ENCODE measurements at regions not wholly inside any gene's neighbourhood (a gene's known extent, or its start where the extent isn't known, plus 50 kb on each side); places are given as distances from the start of the nearest gene placed in this dataset.

GRCh38 chr1:219754767-219755166, 141.9 kb upstream of the ZC3H11B start:
- Histone ChIP-seq H3K9me2 (ENCODE audit: low read depth, low read length) (no peaks in the 10 kb centered on the region), H3K4me2 (ENCODE audit: low read length) (no peak overlapping the region), H4K20me1 (ENCODE audit: insufficient read depth, low read length) (no peaks in the 10 kb centered on the region), H2AFZ (ENCODE audit: low read length) (no peak overlapping the region), H3F3A (ENCODE audit: insufficient read depth, low read length) (no peaks in the 10 kb centered on the region), H3K9me3 (ENCODE audit: low read length) (no peaks in the 10 kb centered on the region), H3K4me3 (ENCODE audit: low read depth, low read length, poor library complexity, severe bottlenecking) (no peak overlapping the region), H3K79me2 (ENCODE audit: insufficient read depth, low read length) (no peaks in the 10 kb centered on the region), H3K9ac (ENCODE audit: low read length) (no peak overlapping the region), H3K4me1 (ENCODE audit: insufficient read depth, low read length, severe bottlenecking) (no peaks in the 10 kb centered on the region), H3K36me3 (ENCODE audit: insufficient read depth, low read length) (no peaks in the 10 kb centered on the region), H3K27ac (ENCODE audit: low read depth, low read length, poor library complexity, severe bottlenecking) (no peak overlapping the region), H3K27me3 (ENCODE audit: insufficient read depth, low read length) (no peaks in the 10 kb centered on the region)
- TF ChIP-seq EZH2 (IDR thresholded peaks at IDR 0.05; ENCODE audit: borderline replicate concordance, low read length), result no peak
- TF ChIP-seq CTCF (IDR thresholded peaks at IDR 0.05; ENCODE audit: low read length), result no peak

GRCh38 chr1:219753914-219754313, 141.0 kb upstream of the ZC3H11B start:
- Histone ChIP-seq H2AFZ (ENCODE audit: low read length) (no peak overlapping the region), H3K4me1 (ENCODE audit: insufficient read depth, low read length, severe bottlenecking) (no peaks in the 10 kb centered on the region), H3K27me3 (ENCODE audit: insufficient read depth, low read length) (no peaks in the 10 kb centered on the region), H3K27ac (ENCODE audit: low read depth, low read length, poor library complexity, severe bottlenecking) (no peak overlapping the region), H3K79me2 (ENCODE audit: insufficient read depth, low read length) (no peaks in the 10 kb centered on the region), H4K20me1 (ENCODE audit: insufficient read depth, low read length) (no peaks in the 10 kb centered on the region), H3K4me3 (ENCODE audit: low read depth, low read length, poor library complexity, severe bottlenecking) (no peak overlapping the region), H3F3A (ENCODE audit: insufficient read depth, low read length) (no peaks in the 10 kb centered on the region), H3K4me2 (ENCODE audit: low read length) (no peak overlapping the region), H3K36me3 (ENCODE audit: insufficient read depth, low read length) (no peaks in the 10 kb centered on the region), H3K9ac (ENCODE audit: low read length) (no peak overlapping the region), H3K9me2 (ENCODE audit: low read depth, low read length) (no peaks in the 10 kb centered on the region), H3K9me3 (ENCODE audit: low read length) (no peaks in the 10 kb centered on the region)
- TF ChIP-seq CTCF (IDR thresholded peaks at IDR 0.05; ENCODE audit: low read length), result no peak
- no peak for TF ChIP-seq EZH2 (IDR thresholded peaks at IDR 0.05; ENCODE audit: borderline replicate concordance, low read length)

- Histone ChIP-seq H3K9ac (ENCODE audit: low read length) (no peak overlapping the region), H3K4me3 (ENCODE audit: low read depth, low read length, poor library complexity, severe bottlenecking) (no peak overlapping the region), H3K36me3 (ENCODE audit: insufficient read depth, low read length) (no peaks in the 10 kb centered on the region), H2AFZ (ENCODE audit: low read length) (no peak overlapping the region), H3K9me3 (ENCODE audit: low read length) (no peaks in the 10 kb centered on the region), H3K4me1 (ENCODE audit: insufficient read depth, low read length, severe bottlenecking) (no peaks in the 10 kb centered on the region), H3K79me2 (ENCODE audit: insufficient read depth, low read length) (no peaks in the 10 kb centered on the region), H3F3A (ENCODE audit: insufficient read depth, low read length) (no peaks in the 10 kb centered on the region), H3K9me2 (ENCODE audit: low read depth, low read length) (no peaks in the 10 kb centered on the region), H3K27me3 (ENCODE audit: insufficient read depth, low read length) (no peaks in the 10 kb centered on the region), H4K20me1 (ENCODE audit: insufficient read depth, low read length) (no peaks in the 10 kb centered on the region), H3K4me2 (ENCODE audit: low read length) (no peak overlapping the region), H3K27ac (ENCODE audit: low read depth, low read length, poor library complexity, severe bottlenecking) (no peak overlapping the region)
- TF ChIP-seq EZH2 (IDR thresholded peaks at IDR 0.05; ENCODE audit: borderline replicate concordance, low read length) (no peak), CTCF (IDR thresholded peaks at IDR 0.05; ENCODE audit: low read length) (no peak)
These were observed 139.7 kb upstream of the ZC3H11B start for GRCh38 chr1:219752645-219753044.

All from OCI-LY1 (cell line).